HG02623 (cell line): ENCODE measurements at regions not wholly inside any gene's neighbourhood (a gene's known extent, or its start where the extent isn't known, plus 50 kb on each side); places are given as distances from the start of the nearest gene placed in this dataset.
"Not testable (repeated sequence)": the region's sequence is repeated elsewhere in the genome, so short reads cannot be mapped to it uniquely, and the experiment has no call there.

Source experiments
- ATAC-seq: cut with Tn5 transposase; IDR thresholded peaks from one replicate; pipeline ENCODE4 v1.9.1; 2021; ENCODE audit warnings: moderate library complexity; ENCODE audit not compliant: unreplicated experiment

DNA sequence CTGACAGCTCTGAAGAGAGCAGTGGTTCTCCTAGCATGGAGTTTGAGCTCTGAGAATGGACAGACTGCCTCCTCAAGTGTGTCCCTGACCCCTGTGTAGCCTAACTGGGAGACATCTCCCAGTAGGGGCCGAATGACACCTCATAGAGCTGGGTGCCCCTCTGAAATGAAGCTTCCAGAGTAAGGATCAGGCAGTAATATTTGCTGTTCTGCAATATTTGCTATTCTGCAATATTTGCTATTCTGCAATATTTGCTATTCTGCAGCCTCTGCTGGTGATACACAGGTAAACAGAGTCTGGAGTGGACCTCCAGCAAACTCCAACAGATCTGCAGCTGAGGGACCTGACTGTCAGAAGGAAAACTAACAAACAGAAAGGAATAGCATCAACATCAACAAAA lies 105.5 kb downstream of the BUD13 start:
- not testable (repeated sequence) for ATAC-seq

DNA sequence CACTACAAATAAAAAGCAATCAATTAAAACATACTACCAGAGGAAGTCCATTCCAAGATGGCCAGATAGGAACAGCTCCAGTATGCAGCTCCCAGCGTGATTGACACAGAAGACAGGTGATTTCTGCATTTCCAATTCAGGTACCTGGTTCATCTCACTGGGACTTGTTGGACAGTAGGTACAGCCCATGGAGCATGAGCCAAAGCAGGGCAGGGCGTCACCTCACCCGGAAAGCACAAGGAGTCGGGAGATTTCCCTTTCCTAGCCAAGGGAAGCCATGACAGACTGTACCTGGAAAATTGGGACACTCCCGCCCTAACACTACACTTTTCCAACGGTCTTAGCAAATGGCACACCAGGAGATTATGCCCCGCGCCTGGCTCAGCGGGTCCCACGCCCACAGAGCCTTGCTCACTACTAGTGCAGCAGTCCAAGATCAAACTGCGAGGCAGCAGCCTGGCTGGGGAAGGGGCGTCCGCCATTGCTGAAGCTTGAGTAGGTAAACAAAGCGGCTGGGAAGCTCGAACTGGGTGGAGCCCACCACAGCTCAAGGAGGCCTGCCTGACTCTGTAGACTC lies 106.0 kb downstream of the BUD13 start:
- not testable (repeated sequence) for ATAC-seq

DNA sequence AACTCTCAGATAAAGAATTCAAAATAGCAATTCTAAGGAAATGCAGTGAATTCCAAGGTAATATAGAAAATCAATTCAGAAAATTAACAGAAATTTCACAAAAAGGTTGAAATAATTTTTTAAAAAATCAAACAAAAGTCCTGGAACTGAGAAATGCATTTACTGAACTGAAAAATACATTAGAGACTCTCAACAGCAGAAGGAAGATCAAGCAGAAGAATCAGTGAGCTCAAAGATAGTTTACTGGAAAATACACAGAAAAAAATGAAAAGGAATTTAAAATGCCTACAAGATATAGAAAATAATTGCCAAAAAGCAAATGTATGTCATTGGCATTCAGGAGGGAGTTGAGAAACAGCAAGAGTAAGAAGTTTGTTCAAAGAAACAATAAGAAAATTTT lies 107.3 kb downstream of the BUD13 start:
- no peak for ATAC-seq

DNA sequence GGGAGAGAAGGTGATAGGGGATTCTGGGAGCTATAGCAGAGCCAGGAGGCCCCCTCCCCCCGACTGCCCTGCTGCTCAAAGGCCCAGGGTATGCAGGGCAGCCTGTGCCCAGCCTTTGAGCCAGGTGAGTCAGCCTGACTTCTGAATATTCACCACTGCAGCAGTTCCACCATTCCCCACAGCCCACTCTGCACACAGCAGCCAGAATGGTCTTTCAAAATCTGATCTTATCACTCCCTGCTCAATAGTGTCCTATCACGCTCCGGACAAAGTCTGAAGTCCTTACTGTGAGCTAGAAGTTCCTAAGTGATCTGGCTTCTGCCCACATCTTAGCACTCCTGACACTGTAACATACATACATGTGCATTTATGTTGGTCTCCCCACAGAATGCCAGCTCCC lies 111.7 kb downstream of the BUD13 start:
- ATAC-seq: no peak

DNA sequence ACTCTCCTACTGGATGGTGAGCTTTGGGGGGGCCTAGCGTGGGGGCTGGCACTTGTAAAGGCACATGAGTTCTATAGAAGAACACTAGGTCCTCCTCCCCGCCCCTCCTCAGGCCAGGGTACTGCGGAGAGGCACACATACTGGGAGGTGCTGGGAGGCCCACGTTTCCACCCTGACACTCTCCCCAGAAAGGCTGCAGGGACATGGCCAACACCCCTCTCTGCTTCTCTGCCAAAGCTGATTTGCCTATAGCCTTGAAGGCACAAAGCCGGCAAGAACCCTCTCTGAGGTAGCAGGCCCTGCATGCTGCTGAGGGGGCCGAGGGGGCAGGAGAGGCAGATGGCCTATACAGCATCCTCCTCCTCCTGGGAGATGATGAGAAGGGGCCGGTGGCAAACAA lies 112.8 kb downstream of the BUD13 start:
- ATAC-seq: no peak

DNA sequence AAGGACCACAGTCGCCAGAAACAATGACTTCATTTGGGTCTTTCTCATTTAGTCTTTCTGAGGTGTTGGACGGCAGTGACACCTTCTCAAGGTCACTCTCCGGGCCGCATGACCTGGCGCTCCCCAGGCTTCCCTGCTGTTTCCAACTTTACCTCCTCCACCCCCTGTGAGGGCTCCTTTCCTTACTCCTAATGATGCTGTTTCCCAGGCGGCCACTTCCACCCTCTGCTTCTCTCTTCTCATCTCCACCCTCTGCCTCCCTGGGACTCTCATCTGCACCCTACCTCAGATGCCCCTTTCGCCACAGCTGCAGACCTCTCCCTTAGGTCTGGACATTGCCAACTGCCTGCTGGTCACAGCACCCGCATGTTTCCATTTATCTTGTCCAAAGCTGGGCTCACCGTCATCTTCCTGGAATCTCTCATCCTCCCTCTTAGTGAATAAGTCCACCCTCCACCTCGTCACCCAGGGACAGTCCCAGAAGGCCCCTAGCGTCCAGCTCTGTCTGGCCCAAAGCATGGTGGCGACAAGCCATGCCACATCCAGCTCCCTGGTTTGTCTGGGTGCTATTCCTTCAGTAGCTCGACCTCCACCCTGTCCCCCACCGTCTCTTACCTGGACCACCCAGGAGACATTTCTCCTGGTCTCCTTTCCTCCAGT lies 113.8 kb downstream of the BUD13 start:
- no peak for ATAC-seq

DNA sequence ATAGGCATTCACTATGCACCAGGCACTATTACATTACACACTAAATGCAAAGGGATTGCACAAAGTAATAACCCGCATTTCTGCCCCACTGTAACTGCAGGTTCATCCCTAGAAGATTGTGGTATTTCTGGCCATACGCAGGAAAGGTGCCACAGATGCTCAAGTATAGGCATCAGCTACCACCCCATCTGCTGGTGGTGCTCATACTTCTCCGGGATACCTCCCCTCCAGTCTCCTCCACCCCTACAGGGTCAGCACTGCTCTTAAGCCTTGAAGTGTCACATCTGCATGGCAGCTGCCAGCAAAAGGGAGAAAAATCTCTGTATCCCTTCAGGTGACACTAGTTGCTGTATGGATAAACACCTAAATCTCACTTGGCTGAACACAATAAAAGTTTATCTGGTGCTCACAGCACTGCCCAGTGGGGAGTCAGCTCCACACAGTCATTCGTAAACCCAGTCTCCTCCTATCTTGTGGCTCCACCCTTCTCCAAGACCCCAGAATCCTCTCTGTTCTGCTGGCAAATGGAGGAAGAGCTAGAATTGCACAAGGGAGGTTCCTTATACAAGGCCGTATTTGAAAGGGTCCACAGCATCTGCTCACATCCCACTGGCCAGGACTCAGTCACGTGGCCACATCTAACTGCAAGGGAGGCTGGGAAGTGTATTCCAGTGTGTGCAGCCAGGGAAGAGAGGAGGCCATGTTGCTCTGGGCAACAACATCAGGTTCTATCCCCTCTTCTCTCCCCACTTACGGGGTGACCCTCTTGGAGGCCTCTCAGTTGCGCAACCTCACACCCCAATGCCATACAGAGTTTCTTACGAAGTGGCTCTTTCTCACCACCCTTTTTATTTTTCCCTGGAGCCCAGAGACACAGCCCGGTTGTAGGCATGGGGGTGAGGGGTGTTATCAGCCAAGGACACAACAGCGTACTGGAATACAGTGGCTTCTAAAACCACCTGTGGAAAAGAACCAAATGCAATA lies 114.7 kb downstream of the BUD13 start:
- no peak for ATAC-seq

DNA sequence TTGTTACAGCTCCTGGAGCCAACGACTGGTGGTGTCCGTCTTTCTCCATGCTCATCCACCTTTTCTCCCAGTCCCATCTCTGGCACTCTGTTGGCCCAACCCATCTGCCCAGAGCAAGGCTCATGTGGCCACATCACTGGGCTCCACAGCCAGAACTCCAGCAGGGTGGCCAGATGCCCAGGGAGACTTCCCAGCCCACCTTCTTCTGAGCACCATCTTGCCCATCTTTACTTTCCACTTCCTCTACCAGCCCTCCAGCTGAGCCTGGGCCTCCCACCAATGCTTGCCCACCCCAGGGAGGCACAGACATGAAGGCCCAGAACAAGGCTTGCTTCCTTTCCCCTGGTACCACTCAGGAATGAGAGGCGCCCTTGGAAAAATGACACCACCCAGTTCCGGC lies 116.8 kb downstream of the BUD13 start:
- ATAC-seq: no peak

DNA sequence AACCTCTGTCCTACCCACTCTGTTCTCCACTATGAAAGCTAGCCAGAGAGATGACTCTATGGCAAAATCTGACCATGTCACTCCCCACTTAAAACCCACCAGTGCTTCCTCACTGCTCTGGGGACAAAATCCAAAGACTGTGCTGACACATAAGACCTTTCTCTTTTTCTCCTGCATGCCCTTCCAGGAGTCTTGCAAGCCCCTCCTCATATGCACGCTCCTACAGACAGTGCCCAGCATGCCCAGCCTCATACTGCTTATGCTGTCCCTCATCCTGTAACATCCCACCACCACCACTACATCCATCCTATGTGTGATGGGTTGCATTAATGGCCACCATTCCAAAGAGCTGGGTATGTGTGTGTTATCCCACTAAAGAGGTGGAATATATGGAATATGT lies 118.3 kb downstream of the BUD13 start:
- no peak for ATAC-seq

DNA sequence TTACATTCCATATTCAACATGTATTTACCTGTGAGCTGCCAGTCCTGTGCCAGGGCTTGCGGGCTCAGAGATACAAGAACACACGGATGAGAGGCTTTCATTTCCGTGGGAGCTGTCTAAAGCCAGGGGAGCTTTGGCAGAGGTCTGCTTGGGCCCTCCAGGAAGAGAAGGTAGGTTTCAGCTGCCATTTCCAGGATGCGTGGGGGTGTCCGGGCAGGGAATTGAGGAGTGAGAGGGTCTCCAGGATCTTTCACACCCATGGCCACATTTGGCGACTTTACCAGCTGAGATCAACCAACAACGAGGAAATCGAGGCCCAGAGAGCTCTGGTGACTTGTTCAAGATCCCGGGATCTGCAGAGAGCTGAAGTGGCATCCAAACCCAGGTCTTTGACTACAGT lies 119.6 kb downstream of the BUD13 start:
- no peak for ATAC-seq

DNA sequence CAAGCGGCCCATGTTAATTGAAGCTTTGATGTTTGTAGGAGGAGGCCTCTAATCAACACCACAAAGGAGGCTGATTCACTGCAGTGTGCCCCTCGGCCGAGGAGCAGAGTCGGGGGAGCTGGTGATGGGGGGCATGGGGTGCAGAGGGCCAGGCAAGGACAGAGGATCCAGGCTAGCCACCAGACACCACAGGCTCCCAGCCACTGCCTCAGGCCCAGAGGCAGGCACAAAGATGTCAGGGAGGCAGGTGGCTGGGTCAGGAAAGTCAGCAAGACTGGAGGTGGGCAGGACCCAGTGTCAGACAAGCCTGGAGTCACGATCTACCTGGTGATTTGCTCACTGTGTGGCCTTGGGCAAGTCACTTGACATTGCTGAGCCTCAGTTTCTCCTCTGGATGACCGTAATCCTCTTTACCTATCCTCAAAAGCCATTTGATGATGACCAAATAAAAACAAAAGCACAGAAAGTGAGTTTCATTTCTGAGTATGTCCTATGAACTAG lies 121.0 kb downstream of the BUD13 start:
- ATAC-seq: no peak

DNA sequence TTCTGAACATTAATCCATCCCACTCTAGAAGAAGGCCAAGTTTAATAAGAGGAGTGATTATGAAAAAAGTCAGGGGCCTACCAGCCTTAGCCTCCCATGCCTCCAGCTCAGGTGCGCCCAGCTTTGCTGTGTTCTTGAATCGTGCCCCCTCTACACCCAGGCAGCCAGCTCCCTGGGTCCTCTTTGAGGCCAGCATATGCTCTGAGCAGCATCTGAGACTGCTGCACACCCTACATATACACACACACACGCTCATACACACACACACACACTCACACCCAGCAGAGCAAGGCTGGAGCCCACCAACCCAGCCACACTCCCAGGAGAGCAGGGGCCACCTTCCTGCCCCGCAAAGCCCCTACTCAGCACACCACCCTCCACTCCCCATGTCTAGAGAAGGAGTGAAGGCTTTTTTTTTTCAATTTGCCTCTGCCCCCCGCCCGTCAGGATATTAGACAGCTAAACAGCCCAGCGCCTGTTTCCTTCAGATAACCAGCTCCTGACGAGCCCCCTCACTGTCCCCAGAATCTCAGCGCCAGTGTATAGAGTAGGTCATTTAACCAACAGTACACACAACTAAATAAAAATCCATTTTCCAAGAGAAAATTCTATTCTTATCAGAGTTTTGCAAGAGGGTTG lies 121.6 kb downstream of the BUD13 start:
- ATAC-seq: no peak

DNA sequence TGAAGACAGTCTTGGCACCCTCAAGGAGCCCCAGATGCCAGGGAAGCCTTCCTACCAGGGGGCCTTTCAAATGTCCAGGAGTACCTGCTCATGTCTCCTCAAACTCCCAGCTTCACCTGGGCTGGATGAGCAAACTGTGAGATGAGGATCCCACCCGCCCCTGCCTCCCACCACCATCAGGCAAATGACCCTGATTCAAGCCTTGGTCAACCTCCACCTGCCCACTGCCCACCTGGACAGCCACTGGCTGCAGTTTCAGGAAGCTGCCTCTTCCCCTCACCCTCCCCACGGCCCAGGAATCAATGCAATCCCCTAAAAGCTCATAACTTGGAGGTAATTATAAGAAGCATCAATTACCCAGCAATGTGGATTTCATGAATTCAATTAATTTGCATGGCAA lies 122.7 kb downstream of the BUD13 start:
- no peak for ATAC-seq

DNA sequence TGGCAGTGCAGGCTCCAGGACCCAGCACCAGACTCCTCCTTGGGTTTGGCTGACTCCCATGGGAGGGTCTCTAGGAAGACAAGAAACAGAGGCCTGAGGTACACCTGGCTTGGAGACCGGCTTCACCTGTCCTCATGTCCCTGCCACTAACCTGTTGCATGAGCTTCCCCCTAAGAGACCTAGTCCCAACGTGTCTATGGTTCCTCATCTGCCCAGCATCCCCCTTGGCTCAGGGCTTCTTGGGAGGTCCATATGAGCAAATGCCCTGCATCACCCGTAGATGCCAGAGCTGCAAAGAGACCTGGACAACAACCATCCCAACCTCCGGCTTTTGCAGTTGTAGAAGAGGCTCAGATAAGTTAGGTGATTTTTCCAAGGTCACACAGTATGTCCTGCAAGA lies 123.5 kb downstream of the BUD13 start:
- no peak for ATAC-seq

DNA sequence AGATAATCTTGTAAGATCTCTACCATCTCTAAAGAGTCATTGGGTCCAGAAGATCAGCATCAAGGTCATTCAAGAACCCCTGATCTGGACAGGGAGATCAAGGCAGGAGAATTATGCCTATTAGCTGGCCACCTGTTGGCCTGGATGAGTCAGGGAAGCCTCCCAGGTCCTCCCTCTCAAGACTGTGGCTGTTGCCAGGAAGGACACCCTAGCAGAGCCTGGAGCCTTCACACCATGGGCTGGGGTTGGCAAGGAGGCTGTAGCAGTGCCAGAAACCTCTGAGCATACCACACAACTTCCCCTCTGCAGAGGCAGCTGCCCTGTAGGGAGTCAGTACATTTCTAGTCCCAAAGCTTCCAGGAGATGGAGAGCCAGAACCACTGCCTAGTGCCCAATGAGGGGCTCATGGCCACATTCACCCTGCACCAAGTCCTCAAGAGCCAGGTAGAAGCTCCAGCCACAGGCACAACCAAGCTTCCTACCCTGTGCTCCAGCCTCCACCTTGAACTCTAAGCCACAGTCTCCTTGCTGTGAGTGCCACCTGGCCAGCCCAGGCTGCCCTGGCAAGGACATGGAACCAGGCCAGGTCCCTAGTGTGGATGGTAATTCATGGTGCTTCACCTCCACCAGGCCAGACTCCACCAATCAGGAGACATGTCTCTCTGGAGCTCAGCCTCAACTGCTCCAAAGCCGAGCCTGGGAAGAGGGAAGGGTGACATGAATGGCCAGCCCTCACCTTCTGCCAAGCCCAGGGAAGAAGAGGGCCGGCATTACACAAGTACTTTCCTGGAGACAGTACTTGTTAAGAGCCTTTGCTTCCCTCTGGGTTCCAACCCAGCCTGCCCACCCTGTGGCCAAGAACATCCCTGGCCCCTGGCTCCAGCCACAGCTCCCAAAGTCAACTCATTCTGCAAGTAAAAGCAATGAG lies 124.3 kb downstream of the BUD13 start:
- no peak for ATAC-seq

DNA sequence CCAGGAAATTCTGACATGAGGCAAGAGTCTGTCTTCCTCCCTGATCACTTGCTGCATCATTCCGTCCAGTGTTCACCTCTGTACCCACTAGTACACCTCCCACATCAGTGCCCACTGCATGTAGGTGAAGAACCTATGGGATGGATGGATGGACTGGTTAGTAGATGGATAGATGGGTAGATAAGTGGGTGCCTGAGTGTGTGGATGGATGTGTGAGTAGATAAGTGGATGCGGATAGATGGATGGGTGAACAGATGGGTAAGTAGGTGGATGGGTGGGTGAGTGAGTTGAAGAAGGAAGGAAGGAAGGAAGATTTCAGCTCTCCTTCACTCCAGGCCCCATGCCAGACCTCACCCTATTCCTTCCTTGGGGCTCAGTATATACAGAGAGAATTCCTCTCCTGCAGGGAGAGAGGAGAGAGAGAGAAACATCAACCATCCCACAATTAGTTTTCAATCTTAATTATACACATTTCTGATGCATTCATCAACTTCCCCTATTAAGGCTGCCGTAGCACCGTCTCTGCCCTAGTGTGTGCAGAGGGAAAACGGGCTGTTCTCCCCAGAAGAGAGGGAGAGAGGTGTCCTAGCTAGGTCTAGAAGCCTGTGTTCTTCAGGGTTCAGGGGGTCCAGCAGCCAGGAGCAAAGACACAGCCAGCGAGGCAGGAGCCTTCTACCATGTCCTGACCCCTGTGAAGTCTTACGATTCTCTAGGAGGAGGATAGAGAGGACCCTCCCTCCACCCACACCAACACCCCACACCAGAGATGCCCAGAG lies 125.3 kb downstream of the BUD13 start:
- no peak for ATAC-seq

DNA sequence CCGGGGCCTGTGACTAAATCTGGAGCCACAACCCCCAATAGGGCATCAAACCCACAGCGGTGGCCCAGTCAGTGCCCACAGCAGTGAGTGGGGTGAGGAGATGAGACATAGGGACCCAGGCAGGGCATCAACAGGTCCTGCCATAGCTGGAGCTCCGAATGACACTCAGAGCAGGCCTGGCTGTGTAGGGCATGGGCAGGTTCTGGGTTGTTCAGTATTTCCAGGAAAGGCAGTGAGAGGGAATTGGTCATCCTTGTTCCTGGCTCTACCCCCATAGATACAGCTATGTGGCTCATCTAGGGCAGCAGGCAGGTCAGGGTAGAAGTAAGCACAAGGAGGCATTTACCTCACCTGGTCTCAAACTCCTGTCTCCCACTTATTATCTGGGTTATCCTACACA lies 126.6 kb downstream of the BUD13 start:
- no peak for ATAC-seq

DNA sequence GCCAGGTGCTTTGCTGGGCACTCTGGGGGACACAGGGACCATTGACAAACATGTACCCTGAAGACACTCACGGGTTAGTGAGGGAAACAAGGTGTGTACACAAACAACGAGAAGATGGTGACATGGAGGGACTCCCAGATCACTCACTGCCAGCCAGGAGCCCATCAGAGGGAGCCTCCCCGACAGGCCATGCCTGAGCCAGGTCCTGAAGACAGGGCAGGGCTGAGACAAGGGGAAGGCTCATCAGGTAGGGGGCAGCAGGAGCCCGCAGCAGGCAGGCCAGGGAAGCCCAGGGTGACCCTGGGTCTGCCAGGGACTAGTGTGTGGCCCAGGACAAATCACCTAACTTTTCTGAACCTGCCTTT lies 127.9 kb downstream of the BUD13 start:
- no peak for ATAC-seq

DNA sequence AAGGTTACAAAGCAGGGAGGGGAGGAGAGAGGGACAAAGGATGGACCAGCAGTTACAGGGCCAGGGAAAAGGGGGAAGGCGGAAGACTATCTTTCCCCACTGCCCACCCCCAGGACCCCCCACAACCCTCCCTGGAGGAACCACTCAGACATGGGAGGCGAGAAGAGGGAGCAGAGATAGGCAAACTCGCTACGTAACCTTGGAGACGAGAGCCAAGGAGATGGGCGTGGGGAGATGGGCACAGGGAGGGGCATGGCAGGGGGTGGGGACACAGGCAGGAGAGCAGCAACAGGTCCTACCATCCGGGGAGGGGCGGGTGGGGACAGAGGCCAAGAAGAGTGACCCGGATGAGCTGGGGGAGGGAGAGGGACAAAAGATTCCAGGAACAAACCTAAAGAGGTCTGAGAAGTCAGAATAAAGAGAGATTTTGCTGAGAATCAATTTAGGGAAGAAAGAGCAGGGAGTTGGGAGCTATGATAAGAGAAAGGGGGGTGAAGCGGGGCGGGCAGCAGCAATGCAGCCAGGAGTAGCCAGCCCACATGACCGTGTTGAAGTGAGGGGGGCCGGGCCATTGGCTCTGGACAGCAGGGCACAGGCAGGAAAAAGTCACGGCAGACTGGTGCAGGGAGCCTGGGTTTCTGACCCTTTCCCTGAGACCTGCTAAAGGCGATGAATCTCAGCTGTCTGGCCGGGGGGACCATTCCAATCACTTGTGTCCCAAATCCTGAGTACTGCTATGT lies 128.4 kb downstream of the BUD13 start:
- no peak for ATAC-seq
